Fibroblast of the aortic adventitia (primary cell): ENCODE measurements at regions not wholly inside any gene's neighbourhood (a gene's known extent, or its start where the extent isn't known, plus 50 kb on each side); places are given as distances from the start of the nearest gene placed in this dataset.

Experiments
- DNase-seq: peaks from one replicate; pipeline ENCODE4 v3.0.0-alpha.2; 2010; ENCODE audit warnings: low read depth
- H3K4me3 ChIP-seq: 2 replicates; pipeline ENCODE4 v1.5.1; 2011; ENCODE audit warnings: low read depth, mild to moderate bottlenecking, control low read depth, low read length, moderate library complexity
- CTCF ChIP-seq: IDR thresholded peaks from 2 replicates; pipeline ENCODE4 v1.5.1; 2011; ENCODE audit warnings: mild to moderate bottlenecking, low read length, control low read depth, inconsistent platforms; ENCODE audit not compliant: insufficient read depth

- TF ChIP-seq CTCF, result peak; percentile 23
- no peak overlapping the region for H3K4me3 ChIP-seq
- DNase-seq, result no peak
Measured at GRCh38 chr6:50145125-50145524, 95.4 kb upstream of the DEFB112 start.

GRCh38 chr6:50147371-50147770, 97.6 kb upstream of the DEFB112 start:
- H3K4me3 ChIP-seq, result no peak overlapping the region
- no peak for DNase-seq
- no peak for TF ChIP-seq CTCF

DNA sequence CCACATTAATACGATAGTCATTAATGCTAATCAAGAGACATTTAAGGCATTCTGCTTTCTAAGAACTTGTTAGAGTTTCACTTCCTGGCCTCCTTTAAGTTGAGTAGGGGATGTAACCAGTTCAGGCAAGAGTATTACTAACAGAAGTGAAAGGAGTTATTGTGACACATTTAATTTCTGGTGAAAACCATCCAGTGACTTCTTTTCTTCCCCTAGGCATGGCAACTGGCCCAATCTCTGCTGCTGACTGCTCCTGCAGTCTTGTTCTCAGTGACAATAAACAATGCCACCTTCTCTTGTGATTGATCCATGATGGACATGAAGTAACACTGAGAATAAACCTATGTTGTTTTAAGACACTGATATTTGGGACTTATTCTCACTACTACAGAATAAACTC, 130.9 kb upstream of the DEFB112 start:
- H3K4me3 ChIP-seq, result no peak overlapping the region
- no peak for TF ChIP-seq CTCF
- no peak for DNase-seq

DNA sequence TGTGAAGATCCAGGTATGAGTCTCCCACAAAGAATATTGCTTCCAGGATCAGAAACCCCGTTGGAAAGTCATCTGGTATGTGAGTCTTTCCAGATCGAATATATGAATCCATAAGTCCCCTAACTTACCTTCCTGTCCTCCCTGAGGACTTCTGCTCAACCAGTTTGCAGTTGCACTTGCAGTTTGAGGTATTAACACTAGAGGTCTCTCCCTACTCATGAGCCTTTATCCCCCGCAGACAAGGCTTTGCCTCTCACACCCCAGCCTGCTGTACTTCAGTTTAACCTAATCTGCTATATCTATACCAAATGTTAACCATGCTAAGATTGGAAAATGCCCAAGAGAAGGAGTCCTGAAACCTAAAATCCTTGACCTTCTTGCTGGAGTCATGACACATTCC, 135.3 kb upstream of the DEFB112 start:
- DNase-seq, result no peak
- TF ChIP-seq CTCF, result no peak
- no peak overlapping the region for H3K4me3 ChIP-seq

- no peak for TF ChIP-seq CTCF
- no peak for DNase-seq
- H3K4me3 ChIP-seq, result no peak overlapping the region
Measured at GRCh38 chr6:50187351-50187921, 137.7 kb upstream of the DEFB112 start.

GRCh38 chr6:50198245-50198644, 148.5 kb upstream of the DEFB112 start:
- DNase-seq, result no peak
- no peak overlapping the region for H3K4me3 ChIP-seq
- no peak for TF ChIP-seq CTCF

DNA sequence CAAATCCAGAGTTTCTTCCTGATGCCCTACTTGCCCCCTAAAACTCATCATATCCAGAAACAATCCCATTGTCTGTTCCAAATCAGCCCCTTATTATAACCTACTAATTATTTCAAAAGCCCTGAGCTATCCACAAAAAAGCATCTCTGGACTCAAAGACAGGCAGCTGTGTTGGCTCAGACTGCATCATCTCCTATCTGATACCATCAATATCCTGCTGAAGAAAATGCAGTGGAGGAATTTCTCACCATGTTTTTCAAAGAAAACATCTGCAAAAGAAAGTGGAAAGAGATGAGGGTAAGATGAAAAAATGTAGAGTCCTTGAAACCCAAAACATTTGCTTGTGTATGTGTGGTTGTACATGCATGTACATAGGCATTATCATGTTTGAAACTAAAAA, 153.0 kb upstream of the DEFB112 start:
- no peak for DNase-seq
- H3K4me3 ChIP-seq, result no peak overlapping the region
- no peak for TF ChIP-seq CTCF
